Ovary (tissue), 7 donors: ENCODE measurements at regions not wholly inside any gene's neighbourhood (a gene's known extent, or its start where the extent isn't known, plus 50 kb on each side); places are given as distances from the start of the nearest gene placed in this dataset.
"Not testable (repeated sequence)": the region's sequence is repeated elsewhere in the genome, so short reads cannot be mapped to it uniquely, and the experiment has no call there.

Experiments used
- DNase-seq, 5 donors: peaks; one replicate each; pipeline ENCODE4 v3.0.0-alpha.2; 2019 to 2020
- H3K27ac ChIP-seq, 2 donors: fragments of 200-600 bp; one replicate each; pipeline versions ENCODE4 v1.5.1 to v1.8.0; 2019 to 2022
- H3K27me3 ChIP-seq: fragments of 200-600 bp; one replicate; pipeline ENCODE4 v1.8.0; 2022
- H3K36me3 ChIP-seq: fragments of 200-600 bp; sonication (generic); one replicate; pipeline ENCODE4 v1.5.1; 2019
- H3K4me1 ChIP-seq: one replicate; pipeline ENCODE4 v1.8.1; 2013; ENCODE audit warnings: mild to moderate bottlenecking, moderate library complexity; ENCODE audit not compliant: insufficient read depth
- H3K4me3 ChIP-seq: fragments of 200-600 bp; sonication (generic); one replicate; pipeline ENCODE4 v1.5.1; 2017
- H3K9me3 ChIP-seq, 2 donors: fragments of 200-600 bp in 1 of 2; sonication (generic) in 1 of 2; one replicate each; pipeline versions ENCODE4 v1.5.1 to v1.8.1; 2013 to 2019; ENCODE audit warnings: mild to moderate bottlenecking in 1 of 2, moderate library complexity in 1 of 2
- CTCF ChIP-seq, 3 donors: fragments of 450-650 bp in 2 of 3; fragments of 200-600 bp in 1 of 3; IDR thresholded peaks; one replicate each; pipeline versions ENCODE4 v1.5.1 to v1.8.0; 2016 to 2022; ENCODE audit warnings: antibody characterized with exemption in 3 of 3, mild to moderate bottlenecking in 1 of 3
- EP300 ChIP-seq: sonication (generic); formaldehyde crosslinking; IDR thresholded peaks from one replicate; pipeline ENCODE4 v1.6.1; 2017; ENCODE audit warnings: antibody characterized with exemption
- POLR2A ChIP-seq: fragments of 450-650 bp; IDR thresholded peaks from one replicate; pipeline ENCODE4 v1.6.1; 2017; ENCODE audit warnings: antibody characterized with exemption, mild to moderate bottlenecking, moderate library complexity
- WGBS, 3 donors: extraction: QIAGEN DNeasy Blood & Tissue Kit in 1 of 3; methylation state at CpG; one replicate each; pipeline versions ENCODE4 v1.1.5 to v1.1.7; 2013 to 2017; 5-methylcytosine and 5-hydroxymethylcytosine counted together
- intact Hi-C, 4 donors: fragments of 100-400 bp; cut with DNase I; formaldehyde crosslinking; loops; one replicate each; pipeline versions ENCODE4 v1.11.0 to v1.15.1; 2022 to 2023
- donor health status: DM: no; HTN: no; CAD: no; lungs with moderate emphysema.
- donor health status: DM: no; HTN: no; CAD: no.
- donor health status: Bipolar disorder and iron deficiency.
- donor health status: DM: no; HTN: no; CAD: no.
- donor health status: DM: yes; HTN: yes; CAD: no.

DNA sequence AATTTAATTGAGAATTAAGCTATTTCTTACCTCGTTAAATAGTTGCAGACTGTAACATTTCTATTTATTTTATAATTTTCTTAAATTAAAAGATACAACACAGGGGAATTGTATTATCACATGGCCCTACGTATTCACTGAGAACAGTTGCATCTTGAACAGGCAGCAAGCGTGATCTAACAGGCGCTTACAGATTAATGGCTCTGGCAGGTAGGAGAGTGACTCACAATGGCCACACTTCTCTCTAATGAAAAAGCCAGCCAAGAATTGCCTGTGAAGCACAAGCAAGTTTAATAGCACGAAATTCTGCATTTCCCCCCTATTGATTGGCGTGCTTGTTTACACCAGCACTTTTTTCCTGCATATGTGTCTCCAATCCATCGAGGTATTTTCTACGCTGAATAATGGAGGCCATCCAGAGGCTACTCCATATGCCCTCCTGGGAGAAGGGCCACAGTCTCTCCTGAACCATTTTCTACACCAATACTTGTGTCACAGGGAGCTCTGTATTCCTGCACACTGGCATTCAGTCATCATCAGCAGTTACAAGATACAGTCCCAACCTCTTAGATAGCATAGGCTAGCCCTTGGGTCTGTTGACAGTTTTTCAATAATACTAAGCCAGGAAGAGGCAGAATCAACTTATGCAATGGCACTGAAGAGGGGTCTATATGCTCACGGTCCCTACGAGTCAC, 150.6 kb upstream of the PLD5 start:
- 69 to 91% (median 86%) methylated on average over 10 of the region's 10 CpGs for WGBS, 3 donors
- H3K9me3 ChIP-seq: no peaks in the 10 kb centered on the region
- no peaks in the 10 kb centered on the region for H3K4me1 ChIP-seq
- H3K36me3 ChIP-seq: no peaks in the 10 kb centered on the region
- no peak overlapping the region for H3K4me3 ChIP-seq
- H3K27ac ChIP-seq: no peak overlapping the region
- no peaks in the 10 kb centered on the region for H3K27me3 ChIP-seq
- no peak for TF ChIP-seq EP300
- TF ChIP-seq POLR2A: no peak
- TF ChIP-seq CTCF (IDR thresholded peaks at IDR 0.05): no peak
- DNase-seq: no peak
- intact Hi-C loops: no loop called here

GRCh38 chr1:242673652-242674051, 149.2 kb upstream of the PLD5 start:
- no peak for DNase-seq
- no peaks in the 10 kb centered on the region for H3K4me1 ChIP-seq
- no peak overlapping the region for H3K27ac ChIP-seq
- TF ChIP-seq EP300 (no peak), POLR2A (no peak), CTCF (IDR thresholded peaks at IDR 0.05) (no peak)
- H3K9me3 ChIP-seq: no peaks in the 10 kb centered on the region
- intact Hi-C loops: no loop called here
- no peak overlapping the region for H3K4me3 ChIP-seq
- no peaks in the 10 kb centered on the region for H3K36me3 ChIP-seq
- WGBS, 3 donors: 64 to 79% (median 68%) methylated on average over 2 of the region's 2 CpGs
- H3K27me3 ChIP-seq: no peaks in the 10 kb centered on the region

- DNase-seq, intact Hi-C loops, H3K27me3 ChIP-seq, H3K4me3 ChIP-seq, H3K27ac ChIP-seq, H3K36me3 ChIP-seq, H3K9me3 ChIP-seq, H3K4me1 ChIP-seq: not testable (repeated sequence)
- WGBS, 3 donors: 91 to 94% (median 93%) methylated on average over 4 of the region's 4 CpGs
Observed at GRCh38 chr1:242673165-242673564, 148.7 kb upstream of the PLD5 start.

GRCh38 chr1:242670019-242670418, 145.5 kb upstream of the PLD5 start:
- intact Hi-C loops: no loop called here

More at GRCh38 chr1:242670019-242670418, 145.5 kb upstream of the PLD5 start:
- Histone ChIP-seq H3K27me3 (no peaks in the 10 kb centered on the region), H3K9me3 (no peaks in the 10 kb centered on the region), H3K27ac (no peak overlapping the region), H3K36me3 (no peaks in the 10 kb centered on the region), H3K4me3 (no peak overlapping the region), H3K4me1 (no peaks in the 10 kb centered on the region)
- TF ChIP-seq CTCF (IDR thresholded peaks at IDR 0.05) (no peak), EP300 (no peak), POLR2A (no peak)
- WGBS, 3 donors: 5 to 15% (median 5%) methylated on average over 2 of the region's 2 CpGs
- no peak for DNase-seq
